Midbrain (tissue), 1 donor: ENCODE measurements at regions not wholly inside any gene's neighbourhood (a gene's known extent, or its start where the extent isn't known, plus 50 kb on each side); places are given as distances from the start of the nearest gene placed in this dataset.
"Not testable (repeated sequence)": the region's sequence is repeated elsewhere in the genome, so short reads cannot be mapped to it uniquely, and the experiment has no call there.

Experiments used
- DNase-seq: peaks from one replicate; lab custom pipeline; 2025; lab: John Stamatoyannopoulos, UW

DNA sequence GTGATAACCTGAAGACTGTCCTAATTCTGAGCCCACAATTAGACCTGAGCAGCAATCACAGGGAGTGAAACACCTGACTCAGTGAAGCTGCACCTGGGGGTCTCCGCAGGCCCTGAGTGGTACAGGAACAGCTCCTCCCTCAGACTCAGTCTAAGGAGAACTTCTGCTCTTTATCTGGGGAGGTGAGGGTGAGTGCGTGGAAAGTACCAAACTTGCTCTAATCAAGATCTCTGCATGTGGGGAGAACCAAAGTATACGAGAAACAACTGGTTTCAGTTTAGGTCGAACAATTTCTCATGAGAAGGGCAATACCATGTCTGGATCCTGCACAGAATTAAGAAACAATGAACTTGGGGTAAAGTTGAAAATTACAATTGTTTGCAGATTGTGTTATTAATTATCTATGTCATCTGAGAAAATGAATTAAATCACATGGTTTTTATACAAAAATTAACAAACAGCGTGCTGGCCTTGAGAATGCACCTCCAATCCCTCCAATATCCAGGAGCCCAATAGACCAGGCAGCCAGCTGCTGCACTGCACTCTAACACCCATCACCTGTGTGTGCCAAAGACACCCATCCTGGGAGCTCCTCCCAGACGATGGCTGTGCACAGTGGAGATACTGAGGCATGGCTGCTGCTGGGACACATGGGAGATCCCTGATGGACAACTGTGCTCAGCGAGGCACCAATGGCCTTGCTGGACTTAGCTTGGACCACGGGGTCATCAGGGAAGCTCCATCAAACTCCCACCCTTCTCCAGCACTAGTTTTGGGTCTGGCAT is 828.8 kb downstream of the TMEM121 start:
- DNase-seq: not testable (repeated sequence)

DNA sequence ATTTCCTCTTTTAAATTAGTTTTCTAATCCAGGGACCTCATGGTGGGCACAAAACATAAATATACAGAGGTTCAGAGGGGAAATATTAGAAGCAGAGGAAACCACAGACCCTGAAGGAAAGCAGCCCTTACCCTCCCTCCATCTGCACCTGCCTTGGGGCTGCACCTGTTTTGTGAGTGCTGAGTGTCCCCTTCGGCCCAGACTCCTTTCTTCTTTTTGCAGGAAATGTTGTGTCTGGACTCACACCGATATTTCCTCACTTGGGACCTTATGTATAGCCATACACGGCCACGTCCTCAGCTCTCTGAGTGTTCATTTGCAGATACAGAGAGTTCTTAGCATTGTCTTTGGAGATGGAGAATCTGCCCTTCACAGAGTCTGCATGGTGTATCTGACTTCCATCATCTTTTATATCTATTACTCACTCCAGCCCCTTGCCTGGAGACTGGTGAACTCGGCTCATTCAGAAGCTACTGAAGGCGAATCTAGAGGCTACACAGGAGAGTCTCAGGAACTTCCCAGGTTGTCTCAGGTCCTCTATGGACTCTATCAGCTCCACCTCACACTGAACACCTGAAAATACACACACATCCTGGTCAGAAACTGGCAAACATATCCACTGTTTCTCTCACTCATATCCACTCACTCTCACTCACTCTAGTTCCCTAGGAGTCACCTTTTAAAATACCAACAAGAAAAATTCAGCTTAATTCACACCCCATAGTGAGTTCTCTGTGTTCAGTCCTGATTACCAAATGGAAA is 829.7 kb downstream of the TMEM121 start:
- DNase-seq: not testable (repeated sequence)

GRCh38 chr14:106356643-106356930 is 830.2 kb downstream of the TMEM121 start:
- DNase-seq: not testable (repeated sequence)

GRCh38 chr14:106359157-106359887 is 832.9 kb downstream of the TMEM121 start:
- not testable (repeated sequence) for DNase-seq

DNA sequence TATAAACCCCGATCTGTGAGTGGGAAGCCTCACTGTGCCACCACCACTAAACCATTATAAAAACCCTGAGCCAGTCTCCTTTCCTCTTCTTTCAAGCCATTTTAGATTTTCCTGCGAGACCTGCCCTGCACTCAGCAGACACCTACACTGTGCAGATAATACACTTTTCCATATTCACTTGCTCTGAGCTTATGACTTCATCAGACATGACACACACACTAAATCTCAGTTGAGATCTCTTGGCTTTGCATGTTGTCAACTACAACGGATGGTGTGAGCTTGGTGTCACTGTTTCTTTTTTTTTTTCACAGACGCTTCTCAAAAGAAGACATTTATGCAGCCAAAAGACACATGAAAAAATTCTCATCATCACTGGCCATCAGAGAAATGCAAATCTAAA is 839.0 kb downstream of the TMEM121 start:
- not testable (repeated sequence) for DNase-seq

GRCh38 chr14:106365894-106366293 is 839.5 kb downstream of the TMEM121 start:
- not testable (repeated sequence) for DNase-seq

GRCh38 chr14:106366971-106367370 is 840.6 kb downstream of the TMEM121 start:
- not testable (repeated sequence) for DNase-seq

- not testable (repeated sequence) for DNase-seq
Observed at GRCh38 chr14:106369456-106369855, 843.1 kb downstream of the TMEM121 start.

DNA sequence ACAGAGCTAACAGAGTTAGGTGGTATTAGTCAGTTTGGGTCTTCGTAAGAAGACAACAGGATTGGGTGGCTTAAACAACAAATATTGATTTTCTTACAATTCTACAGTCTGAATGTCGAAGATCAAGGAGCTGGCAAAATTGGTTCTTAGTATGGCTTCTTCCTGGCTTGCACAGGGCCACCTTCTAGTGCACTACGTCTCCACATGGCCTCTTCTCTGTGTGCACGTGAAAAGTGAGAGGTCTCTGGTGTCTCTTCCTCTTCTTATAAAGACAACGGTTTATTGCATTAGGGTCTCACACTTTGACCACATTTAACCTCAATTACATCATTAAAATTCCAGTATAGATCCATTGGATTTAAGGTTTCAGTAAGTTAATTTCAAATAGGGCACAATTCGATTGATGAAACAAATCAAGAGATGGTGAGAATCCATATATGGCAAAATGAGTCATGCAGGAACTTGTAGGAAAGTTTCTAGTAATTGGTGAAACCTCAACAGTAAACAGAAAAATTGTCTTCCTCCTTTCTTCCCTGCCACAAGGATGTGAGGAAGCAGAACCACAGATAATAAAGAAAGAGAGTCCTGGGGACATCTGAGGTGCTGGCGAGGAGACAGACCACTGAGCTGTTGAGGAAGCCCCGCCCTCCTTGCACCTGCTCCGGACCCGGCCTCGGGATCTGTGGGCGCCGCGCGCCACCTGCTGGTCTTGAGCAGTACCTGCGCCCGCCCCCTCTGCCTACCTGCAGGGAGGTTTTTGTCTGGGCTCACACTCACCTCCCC is 846.7 kb downstream of the TMEM121 start:
- DNase-seq: no peak

DNA sequence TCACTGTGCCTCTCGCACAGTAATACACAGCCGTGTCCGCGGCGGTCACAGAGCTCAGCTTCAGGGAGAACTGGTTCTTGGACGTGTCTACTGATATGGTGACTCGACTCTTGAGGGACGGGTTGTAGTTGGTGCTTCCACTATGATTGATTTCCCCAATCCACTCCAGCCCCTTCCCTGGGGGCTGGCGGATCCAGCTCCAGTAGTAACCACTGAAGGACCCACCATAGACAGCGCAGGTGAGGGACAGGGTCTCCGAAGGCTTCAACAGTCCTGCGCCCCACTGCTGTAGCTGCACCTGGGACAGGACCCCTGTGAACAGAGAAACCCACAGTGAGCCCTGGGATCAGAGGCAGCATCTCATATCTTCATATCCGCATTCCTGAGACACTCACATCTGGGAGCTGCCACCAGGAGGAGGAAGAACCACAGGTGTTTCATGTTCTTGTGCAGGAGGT is 847.3 kb downstream of the TMEM121 start:
- not testable (repeated sequence) for DNase-seq

DNA sequence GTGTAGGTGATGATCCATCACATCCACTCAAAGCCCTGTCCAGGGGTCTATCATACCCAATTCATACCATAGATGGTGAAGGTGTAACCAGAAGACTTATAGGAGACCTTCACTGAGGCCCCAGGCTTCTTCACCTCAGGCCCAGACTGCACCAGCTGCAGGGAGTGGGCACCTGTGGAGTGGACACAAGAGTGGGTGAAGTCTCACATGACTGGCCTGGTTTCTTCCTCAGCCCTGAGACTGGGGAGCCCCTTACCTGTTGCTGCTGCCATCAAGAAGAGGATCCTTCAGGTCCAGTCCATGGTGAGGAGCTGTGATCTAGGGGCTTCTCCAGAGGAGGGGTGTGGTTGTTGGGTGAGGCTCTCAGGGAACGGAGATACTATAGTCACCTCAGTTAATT is 851.0 kb downstream of the TMEM121 start:
- no peak for DNase-seq

DNA sequence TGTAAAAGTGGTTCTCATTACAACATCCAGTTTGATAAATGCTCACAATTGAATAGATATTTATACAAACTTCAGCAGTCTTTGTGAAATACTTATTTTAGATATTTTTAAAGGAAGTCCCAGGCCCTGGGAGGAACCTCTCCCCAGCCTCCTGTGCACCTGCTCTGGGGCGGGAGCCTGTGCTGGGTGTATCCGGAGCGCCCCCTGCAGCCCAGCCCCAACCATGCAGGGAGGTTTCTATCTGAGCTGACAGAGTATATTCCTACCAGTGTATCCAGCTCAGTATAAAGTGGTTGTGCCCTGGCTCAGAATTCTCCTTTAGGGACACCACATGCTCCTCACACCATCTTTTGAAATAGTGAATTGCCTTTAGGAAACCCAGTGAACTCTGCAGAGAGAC is 851.8 kb downstream of the TMEM121 start:
- DNase-seq: no peak

DNA sequence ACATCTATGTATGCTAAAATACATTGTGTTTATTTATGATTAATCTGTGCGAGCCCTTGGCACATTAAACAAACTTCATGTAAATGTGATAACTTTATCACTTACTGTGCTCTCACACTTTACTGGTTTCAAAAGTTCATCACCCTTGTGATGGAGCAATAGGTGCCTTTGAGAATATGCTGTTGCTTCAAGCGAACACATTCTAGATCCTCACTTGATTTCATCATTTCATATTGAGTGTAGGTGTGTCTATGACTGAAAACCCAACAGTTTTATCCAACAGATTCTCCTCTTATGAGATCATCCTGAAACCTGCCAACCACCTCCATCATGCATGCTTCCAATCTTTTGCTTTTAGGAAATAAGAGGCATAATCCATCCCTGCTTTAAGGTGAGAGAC is 854.4 kb downstream of the TMEM121 start:
- no peak for DNase-seq

GRCh38 chr14:106389186-106389585 is 862.8 kb downstream of the TMEM121 start:
- not testable (repeated sequence) for DNase-seq

DNA sequence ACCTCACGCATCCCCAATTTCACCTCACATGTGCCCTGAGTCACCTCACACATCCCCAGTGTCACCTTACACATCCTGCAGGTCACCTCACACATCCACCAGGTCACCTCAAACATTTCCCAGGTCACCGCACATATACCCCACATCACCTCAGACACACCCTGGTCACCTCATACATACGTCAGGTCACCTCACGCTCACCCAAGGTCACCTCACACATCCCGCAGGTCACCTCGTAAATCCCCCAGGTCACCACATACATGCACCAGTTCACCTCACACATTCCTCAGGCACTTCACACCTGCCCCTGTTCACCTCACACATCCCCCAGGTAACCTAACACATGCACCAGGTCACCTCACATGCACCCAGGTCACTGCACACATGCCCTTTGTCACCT is 864.0 kb downstream of the TMEM121 start:
- DNase-seq: no peak

- DNase-seq: no peak
Observed at GRCh38 chr14:106390947-106391346, 864.6 kb downstream of the TMEM121 start.

DNA sequence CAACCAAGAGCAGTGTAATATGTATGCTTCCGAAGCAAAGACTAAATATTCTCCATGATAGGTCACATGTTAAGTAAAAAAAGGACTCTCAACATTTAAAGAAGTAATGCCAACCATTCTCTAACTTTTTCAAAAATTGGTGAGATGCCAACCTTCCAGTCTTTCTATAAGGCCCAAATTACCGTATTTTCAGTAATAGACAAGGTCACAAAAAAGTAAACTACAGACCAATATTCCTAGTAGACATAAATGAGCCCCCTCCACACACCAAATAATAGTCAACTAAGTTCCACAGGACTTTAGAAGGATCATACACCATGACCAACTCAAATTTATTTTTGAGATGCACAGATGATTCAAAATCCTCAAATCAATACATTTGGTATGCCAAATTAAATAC is 867.4 kb downstream of the TMEM121 start:
- no peak for DNase-seq

DNA sequence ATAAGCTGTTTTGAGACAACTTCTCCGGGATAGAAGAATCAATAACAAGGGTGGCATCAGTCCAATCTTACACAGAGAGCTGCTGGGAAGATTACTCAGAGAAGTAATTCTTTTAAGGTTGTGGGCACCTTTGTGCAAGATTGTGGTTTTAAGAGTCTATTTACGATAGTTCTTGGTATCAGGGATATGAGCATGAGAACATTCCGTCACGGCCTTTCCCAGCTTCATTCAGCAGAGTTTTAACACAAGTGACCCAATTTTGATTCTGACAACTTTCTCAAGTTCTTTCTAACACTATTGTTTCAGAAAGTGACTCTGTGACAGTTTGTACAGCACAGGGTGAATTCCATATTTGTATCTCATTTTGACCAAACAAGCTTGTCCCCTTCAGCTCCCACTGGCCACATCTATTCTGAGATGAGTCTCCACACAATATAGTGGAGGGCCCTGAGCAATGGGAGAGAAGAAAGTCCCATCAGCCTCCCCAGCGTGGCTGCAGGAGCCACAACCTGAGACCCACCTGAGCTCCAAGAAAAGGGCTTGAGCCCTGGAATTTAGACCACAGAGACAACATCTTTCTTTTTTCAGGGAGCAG is 869.2 kb downstream of the TMEM121 start:
- DNase-seq: no peak

DNA sequence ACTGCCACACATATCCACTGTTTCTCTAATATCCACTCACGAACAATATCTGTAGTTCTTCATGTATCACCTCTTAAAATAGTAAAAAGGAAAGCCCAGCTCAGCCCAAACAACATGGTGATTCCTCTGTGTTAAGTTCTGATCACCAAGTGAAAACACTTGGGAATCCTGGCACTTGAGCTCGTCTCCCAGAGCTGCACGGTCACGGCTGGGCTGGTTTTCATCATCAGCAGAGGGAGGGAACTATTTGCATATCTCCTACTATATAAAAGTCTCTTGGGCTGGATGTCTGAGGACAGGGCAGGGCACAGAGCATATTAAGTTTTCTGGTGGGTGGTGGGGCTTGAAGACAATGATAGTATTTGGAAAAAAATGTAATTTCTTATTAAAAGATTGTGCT is 870.6 kb downstream of the TMEM121 start:
- no peak for DNase-seq

DNA sequence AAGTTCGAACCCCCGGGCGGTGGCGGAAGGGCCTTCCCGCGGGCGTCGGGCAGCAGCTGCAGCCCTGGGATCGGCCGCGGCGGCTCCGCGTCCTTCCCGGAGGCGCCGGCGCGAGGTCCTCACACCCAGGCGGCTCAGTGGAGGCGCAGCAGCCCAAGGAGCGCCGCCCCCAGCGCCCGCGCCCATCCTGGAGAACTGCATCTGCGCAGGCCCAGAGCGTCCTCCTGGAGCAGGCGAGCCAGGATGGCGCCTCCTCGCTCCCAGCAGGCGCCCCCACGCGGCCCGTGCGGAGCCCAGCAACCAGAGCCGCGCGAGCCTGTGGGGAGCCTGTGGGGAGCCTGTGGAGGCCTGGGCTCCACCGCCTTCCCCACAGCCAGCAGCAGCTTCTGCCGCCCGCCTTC is 872.5 kb downstream of the TMEM121 start:
- DNase-seq: not testable (repeated sequence)

DNA sequence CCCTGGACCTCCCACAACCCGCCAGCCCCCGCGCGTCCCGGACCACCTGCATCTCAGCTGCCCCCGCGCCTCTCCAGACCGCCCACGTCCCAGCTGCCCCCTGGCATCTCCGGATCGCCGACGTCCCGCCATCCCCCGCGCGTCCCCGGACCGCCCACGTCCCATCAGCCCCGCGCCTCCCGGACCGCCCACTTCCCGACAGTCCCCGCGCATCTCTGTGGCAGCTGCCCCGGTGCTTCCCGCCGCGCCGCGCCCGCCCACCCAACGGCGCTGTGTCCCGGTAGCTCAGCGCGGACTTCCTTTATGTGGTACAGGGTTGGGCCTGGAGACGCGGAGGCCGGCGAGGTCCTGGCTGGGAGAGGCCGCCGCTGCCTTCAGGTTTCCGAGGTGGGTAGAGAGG is 874.9 kb downstream of the TMEM121 start:
- not testable (repeated sequence) for DNase-seq
